ENCODE measurements at regions not wholly inside any gene's neighbourhood (a gene's known extent, or its start where the extent isn't known, plus 50 kb on each side); places are given as distances from the start of the nearest gene placed in this dataset.
"Not testable (repeated sequence)": the region's sequence is repeated elsewhere in the genome, so short reads cannot be mapped to it uniquely, and the experiment has no call there.

DNA sequence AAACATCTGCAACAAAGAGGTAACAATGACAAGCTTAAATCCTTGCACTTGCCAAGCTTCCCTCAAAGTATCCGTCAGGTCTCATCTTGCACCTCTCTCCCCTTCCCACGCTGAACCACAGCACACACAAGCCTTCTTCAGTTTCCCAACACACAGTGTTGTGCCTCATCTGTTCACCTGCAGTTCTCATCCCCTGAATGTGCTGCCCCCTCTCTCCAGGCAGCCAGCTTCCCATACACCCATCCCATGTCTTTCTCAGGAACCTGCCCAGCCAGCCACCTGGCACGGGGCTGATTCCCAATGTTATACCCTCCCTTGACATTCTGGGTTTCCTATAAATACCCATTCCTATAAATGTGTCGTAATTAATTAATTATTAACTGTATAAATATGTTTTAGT, 314.8 kb downstream of the PRELID2 start:
- H3K27me3 ChIP-seq (ENCODE audit: control insufficient read depth, insufficient read depth, low read length), result no peaks in the 10 kb centered on the region
- H3K36me3 Mint-ChIP-seq, result no peaks in the 10 kb centered on the region

DNA sequence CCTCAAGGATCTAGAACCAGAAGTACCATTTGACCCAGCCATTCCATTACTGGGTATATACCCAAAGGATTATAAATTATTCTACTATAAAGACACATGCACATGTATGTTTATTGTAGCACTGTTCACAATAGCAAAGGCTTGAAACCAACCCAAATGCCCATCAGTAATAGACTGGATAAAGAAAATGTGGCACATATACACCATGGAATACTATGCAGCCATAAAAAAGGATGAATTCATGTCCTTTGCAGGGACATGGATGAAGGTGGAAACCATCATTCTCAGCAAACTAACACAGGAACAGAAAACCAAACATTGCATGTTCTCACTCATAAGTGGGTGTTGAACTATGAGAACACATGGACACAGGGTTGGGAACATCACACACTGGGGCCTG, 317.6 kb downstream of the PRELID2 start:
- not testable (repeated sequence) for DNase-seq; H3K36me3 ChIP-seq (ENCODE audit: control insufficient read depth, insufficient read depth, low read length); H3K4me1 ChIP-seq (ENCODE audit: control insufficient read depth, insufficient read depth, low read length, poor library complexity, severe bottlenecking); ATAC-seq (ENCODE audit: low read depth in 2 of 2); H3K27ac ChIP-seq (ENCODE audit: insufficient read depth, low read length, poor library complexity, severe bottlenecking); H3K4me3 Mint-ChIP-seq; H3K27me3 Mint-ChIP-seq; H3K36me3 Mint-ChIP-seq; H3K27ac Mint-ChIP-seq; H3K4me3 ChIP-seq (ENCODE audit: low read depth, low read length); H3K4me1 Mint-ChIP-seq; H3K27me3 ChIP-seq (ENCODE audit: control insufficient read depth, insufficient read depth, low read length); H3K9me3 ChIP-seq (ENCODE audit: control insufficient read depth in 2 of 2, low read length in 2 of 2)
- peaks cover 0 to 24% (median 3%) of the 10 kb centered on the region in 7 donors for H3K9me3 Mint-ChIP-seq

More for the DNA sequence above, 314.8 kb downstream of the PRELID2 start:
- no peak overlapping the region for H3K27ac ChIP-seq (ENCODE audit: insufficient read depth, low read length, poor library complexity, severe bottlenecking)
- no peak for DNase-seq
- no peaks in the 10 kb centered on the region for H3K36me3 ChIP-seq (ENCODE audit: control insufficient read depth, insufficient read depth, low read length)
- Mint-ChIP-seq H3K9me3 (peaks cover 0 to 17% (median 2%) of the 10 kb centered on the region in 7 donors), H3K4me3 (no peak overlapping the region), H3K27me3 (no peaks in the 10 kb centered on the region), H3K4me1 (no peaks in the 10 kb centered on the region), H3K27ac (no peak overlapping the region)
- no peaks in the 10 kb centered on the region for H3K4me1 ChIP-seq (ENCODE audit: control insufficient read depth, insufficient read depth, low read length, poor library complexity, severe bottlenecking)
- no peak overlapping the region for H3K4me3 ChIP-seq (ENCODE audit: low read depth, low read length)
- ATAC-seq (ENCODE audit: low read depth in 2 of 2), result no peak
- H3K9me3 ChIP-seq (ENCODE audit: control insufficient read depth in 2 of 2, low read length in 2 of 2), result no peaks in the 10 kb centered on the region

DNA sequence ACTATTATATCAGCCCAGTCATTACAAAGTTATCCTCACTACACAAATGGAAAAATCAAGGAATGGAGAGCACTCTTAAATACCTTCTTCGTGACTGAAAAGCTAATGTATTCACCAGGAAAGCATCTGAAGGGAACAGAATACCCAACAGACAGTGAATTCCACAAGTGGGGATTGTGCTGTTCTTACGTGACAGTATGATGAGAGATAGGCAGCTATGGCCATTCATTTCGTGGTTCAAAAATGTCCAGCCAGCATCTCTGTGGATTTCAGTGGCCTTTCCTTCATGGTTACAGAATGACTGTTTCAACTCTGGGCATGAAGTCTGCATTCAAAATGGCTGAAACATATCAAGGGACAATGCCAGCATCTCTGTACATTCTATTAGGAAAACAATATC, 323.8 kb downstream of the PRELID2 start:
- H3K9me3 ChIP-seq (ENCODE audit: control insufficient read depth in 2 of 2, low read length in 2 of 2), result no peaks in the 10 kb centered on the region
- Mint-ChIP-seq H3K27ac (no peak overlapping the region), H3K4me3 (no peak overlapping the region), H3K9me3 (peaks cover 0 to 17% (median 2%) of the 10 kb centered on the region in 7 donors), H3K36me3 (no peaks in the 10 kb centered on the region), H3K27me3 (no peaks in the 10 kb centered on the region), H3K4me1 (no peaks in the 10 kb centered on the region)
- H3K36me3 ChIP-seq (ENCODE audit: control insufficient read depth, insufficient read depth, low read length), result no peaks in the 10 kb centered on the region
- ATAC-seq (ENCODE audit: low read depth in 2 of 2), result no peak
- no peaks in the 10 kb centered on the region for H3K27me3 ChIP-seq (ENCODE audit: control insufficient read depth, insufficient read depth, low read length)
- H3K4me1 ChIP-seq (ENCODE audit: control insufficient read depth, insufficient read depth, low read length, poor library complexity, severe bottlenecking), result no peaks in the 10 kb centered on the region
- no peak overlapping the region for H3K27ac ChIP-seq (ENCODE audit: insufficient read depth, low read length, poor library complexity, severe bottlenecking)
- no peak for DNase-seq
- H3K4me3 ChIP-seq (ENCODE audit: low read depth, low read length), result no peak overlapping the region

DNA sequence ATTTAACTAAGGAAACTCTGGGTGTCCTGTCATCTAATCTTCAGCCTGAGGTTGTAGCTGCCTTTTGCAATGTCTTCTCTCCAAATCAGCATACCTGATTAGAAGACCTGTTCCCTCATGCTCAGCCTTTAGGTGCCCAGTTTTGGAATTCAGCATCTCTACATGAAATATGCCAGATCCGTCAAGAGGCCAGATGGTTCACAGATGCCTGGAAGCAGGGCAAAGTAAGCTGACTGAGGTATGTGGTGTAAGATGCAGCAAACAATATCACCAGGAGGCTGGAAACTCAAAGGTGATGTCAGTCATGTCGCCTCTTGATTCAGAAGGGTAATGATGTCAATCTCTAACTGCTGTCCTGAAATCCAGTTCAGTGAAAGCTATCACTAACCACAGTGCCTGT, 324.4 kb downstream of the PRELID2 start:
- peaks cover 0 to 16% (median 2%) of the 10 kb centered on the region in 7 donors for H3K9me3 Mint-ChIP-seq
- no peaks in the 10 kb centered on the region for H3K36me3 ChIP-seq (ENCODE audit: control insufficient read depth, insufficient read depth, low read length)
- no peak overlapping the region for H3K4me3 ChIP-seq (ENCODE audit: low read depth, low read length)
- H3K4me3 Mint-ChIP-seq, result no peak overlapping the region
- no peak overlapping the region for H3K27ac ChIP-seq (ENCODE audit: insufficient read depth, low read length, poor library complexity, severe bottlenecking)
- H3K27ac Mint-ChIP-seq, result no peak overlapping the region
- H3K4me1 Mint-ChIP-seq, result no peaks in the 10 kb centered on the region
- DNase-seq (no peak), ATAC-seq (ENCODE audit: low read depth in 2 of 2) (no peak)
- H3K36me3 Mint-ChIP-seq, result no peaks in the 10 kb centered on the region
- no peaks in the 10 kb centered on the region for H3K4me1 ChIP-seq (ENCODE audit: control insufficient read depth, insufficient read depth, low read length, poor library complexity, severe bottlenecking)
- H3K27me3 Mint-ChIP-seq, result no peaks in the 10 kb centered on the region
- no peaks in the 10 kb centered on the region for H3K9me3 ChIP-seq (ENCODE audit: control insufficient read depth in 2 of 2, low read length in 2 of 2)
- no peaks in the 10 kb centered on the region for H3K27me3 ChIP-seq (ENCODE audit: control insufficient read depth, insufficient read depth, low read length)

DNA sequence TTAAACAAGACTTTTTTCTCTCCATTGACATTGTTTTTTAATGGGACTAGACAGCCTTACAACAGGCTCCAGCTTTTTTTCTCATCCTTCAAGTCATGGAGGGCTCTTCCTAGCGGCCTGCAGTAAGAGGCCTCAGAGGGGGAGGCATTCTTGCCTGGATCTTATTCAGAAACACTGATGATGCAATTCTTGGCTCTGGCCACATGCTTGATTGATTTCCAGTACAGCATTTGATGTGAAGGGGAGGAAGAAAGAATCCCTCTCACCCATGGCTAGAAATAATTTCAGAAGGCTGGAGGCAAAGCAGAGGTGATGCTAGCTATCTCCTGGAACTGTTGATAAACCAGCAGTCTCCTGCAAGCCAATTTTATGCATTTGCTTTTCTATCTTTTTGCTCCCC, 324.8 kb downstream of the PRELID2 start:
- H3K4me1 ChIP-seq (ENCODE audit: control insufficient read depth, insufficient read depth, low read length, poor library complexity, severe bottlenecking), result no peaks in the 10 kb centered on the region
- no peaks in the 10 kb centered on the region for H3K36me3 ChIP-seq (ENCODE audit: control insufficient read depth, insufficient read depth, low read length)
- no peaks in the 10 kb centered on the region for H3K9me3 ChIP-seq (ENCODE audit: control insufficient read depth in 2 of 2, low read length in 2 of 2)
- DNase-seq (no peak), ATAC-seq (ENCODE audit: low read depth in 2 of 2) (no peak)
- H3K27ac ChIP-seq (ENCODE audit: insufficient read depth, low read length, poor library complexity, severe bottlenecking), result no peak overlapping the region
- no peaks in the 10 kb centered on the region for H3K4me1 Mint-ChIP-seq
- H3K27me3 ChIP-seq (ENCODE audit: control insufficient read depth, insufficient read depth, low read length), result no peaks in the 10 kb centered on the region
- H3K27me3 Mint-ChIP-seq, result no peaks in the 10 kb centered on the region
- no peak overlapping the region for H3K27ac Mint-ChIP-seq
- H3K36me3 Mint-ChIP-seq, result no peaks in the 10 kb centered on the region
- no peak overlapping the region for H3K4me3 Mint-ChIP-seq
- H3K9me3 Mint-ChIP-seq, result peaks cover 0 to 11% (median 2%) of the 10 kb centered on the region in 7 donors
- H3K4me3 ChIP-seq (ENCODE audit: low read depth, low read length), result no peak overlapping the region

DNA sequence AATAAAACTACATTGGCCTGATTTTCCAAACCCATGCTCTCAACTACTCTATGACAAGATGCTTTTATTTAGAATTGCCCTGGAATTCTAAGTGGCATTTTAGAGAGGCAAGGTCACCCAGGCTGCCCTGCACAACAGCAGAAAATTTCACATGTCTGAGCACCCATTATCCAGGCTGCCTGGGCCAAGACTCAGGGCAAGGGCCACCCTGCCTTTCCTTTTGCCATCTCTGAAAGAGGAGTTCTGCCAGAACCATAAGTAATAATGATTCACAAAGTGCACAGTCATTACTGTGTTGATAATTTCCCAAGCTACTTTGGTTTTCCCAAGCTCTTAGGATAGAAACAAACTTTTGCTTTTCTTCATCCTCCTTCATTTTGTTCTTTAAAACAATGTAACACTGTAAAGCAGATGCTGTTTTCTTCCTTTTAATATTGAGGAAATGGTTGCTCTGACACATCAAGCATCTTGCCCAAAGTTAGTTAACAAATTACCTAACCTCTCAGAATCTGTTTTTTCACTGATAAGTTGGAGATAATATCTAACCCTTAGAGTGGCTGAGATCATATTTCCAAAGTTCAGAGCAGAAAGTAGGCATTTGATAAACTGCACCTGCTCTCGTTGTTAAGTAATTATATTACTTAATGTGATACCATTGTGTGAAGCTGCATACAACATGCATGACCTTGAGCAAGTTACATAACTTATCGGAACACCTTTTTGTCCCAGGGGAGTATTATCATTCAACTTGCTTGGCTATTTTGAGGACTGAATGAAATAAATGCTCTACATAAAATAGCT, 325.6 kb downstream of the PRELID2 start:
- no peaks in the 10 kb centered on the region for H3K27me3 Mint-ChIP-seq
- H3K4me3 Mint-ChIP-seq, result no peak overlapping the region
- H3K9me3 ChIP-seq (ENCODE audit: control insufficient read depth in 2 of 2, low read length in 2 of 2), result no peaks in the 10 kb centered on the region
- H3K36me3 Mint-ChIP-seq, result no peaks in the 10 kb centered on the region
- no peak overlapping the region for H3K4me3 ChIP-seq (ENCODE audit: low read depth, low read length)
- H3K27me3 ChIP-seq (ENCODE audit: control insufficient read depth, insufficient read depth, low read length), result no peaks in the 10 kb centered on the region
- DNase-seq (no peak), ATAC-seq (ENCODE audit: low read depth in 2 of 2) (no peak)
- H3K36me3 ChIP-seq (ENCODE audit: control insufficient read depth, insufficient read depth, low read length), result no peaks in the 10 kb centered on the region
- H3K4me1 ChIP-seq (ENCODE audit: control insufficient read depth, insufficient read depth, low read length, poor library complexity, severe bottlenecking), result no peaks in the 10 kb centered on the region
- H3K4me1 Mint-ChIP-seq, result no peaks in the 10 kb centered on the region
- no peak overlapping the region for H3K27ac ChIP-seq (ENCODE audit: insufficient read depth, low read length, poor library complexity, severe bottlenecking)
- no peak overlapping the region for H3K27ac Mint-ChIP-seq
- H3K9me3 Mint-ChIP-seq, result peaks cover 0 to 6% (median 3%) of the 10 kb centered on the region in 7 donors

DNA sequence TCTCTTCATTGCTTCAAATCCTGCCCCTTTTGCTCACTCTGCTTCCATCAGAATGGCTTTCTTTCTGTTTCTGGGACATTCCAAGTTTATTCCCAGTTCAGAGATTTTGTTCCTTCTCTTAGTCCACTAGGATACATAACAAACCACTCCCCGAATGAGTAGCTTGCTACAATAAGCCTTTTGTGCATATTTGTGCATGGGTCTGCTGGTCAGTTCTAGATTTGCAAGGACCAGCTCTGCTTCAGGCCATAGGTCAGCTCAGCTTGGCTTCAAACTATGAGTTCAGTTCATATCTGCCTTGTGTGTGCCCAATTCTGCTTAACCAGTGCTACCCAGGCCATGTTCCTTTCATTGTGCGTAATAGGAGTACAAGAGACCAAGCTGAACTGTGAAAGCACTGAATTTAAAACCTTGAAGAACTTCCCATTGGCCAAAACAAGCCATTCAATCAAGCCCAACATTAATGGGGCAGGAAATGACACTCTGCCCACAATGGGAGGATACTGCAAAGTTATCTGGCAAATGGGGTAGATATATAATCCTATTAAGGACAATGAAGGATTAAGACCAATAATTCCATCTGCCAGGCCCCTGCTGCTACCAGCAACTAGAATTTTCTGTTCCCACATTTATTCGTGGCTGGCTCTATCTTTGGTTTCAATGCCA, 328.8 kb downstream of the PRELID2 start:
- Mint-ChIP-seq H3K4me1 (no peaks in the 10 kb centered on the region), H3K27ac (no peak overlapping the region), H3K9me3 (peaks cover 0 to 4% (median 0%) of the 10 kb centered on the region in 7 donors), H3K36me3 (no peaks in the 10 kb centered on the region), H3K27me3 (no peaks in the 10 kb centered on the region), H3K4me3 (no peak overlapping the region)
- no peak overlapping the region for H3K4me3 ChIP-seq (ENCODE audit: low read depth, low read length)
- no peaks in the 10 kb centered on the region for H3K4me1 ChIP-seq (ENCODE audit: control insufficient read depth, insufficient read depth, low read length, poor library complexity, severe bottlenecking)
- no peaks in the 10 kb centered on the region for H3K36me3 ChIP-seq (ENCODE audit: control insufficient read depth, insufficient read depth, low read length)
- no peaks in the 10 kb centered on the region for H3K27me3 ChIP-seq (ENCODE audit: control insufficient read depth, insufficient read depth, low read length)
- no peaks in the 10 kb centered on the region for H3K9me3 ChIP-seq (ENCODE audit: control insufficient read depth in 2 of 2, low read length in 2 of 2)
- no peak overlapping the region for H3K27ac ChIP-seq (ENCODE audit: insufficient read depth, low read length, poor library complexity, severe bottlenecking)
- DNase-seq, result no peak
- no peak for ATAC-seq (ENCODE audit: low read depth in 2 of 2)

DNA sequence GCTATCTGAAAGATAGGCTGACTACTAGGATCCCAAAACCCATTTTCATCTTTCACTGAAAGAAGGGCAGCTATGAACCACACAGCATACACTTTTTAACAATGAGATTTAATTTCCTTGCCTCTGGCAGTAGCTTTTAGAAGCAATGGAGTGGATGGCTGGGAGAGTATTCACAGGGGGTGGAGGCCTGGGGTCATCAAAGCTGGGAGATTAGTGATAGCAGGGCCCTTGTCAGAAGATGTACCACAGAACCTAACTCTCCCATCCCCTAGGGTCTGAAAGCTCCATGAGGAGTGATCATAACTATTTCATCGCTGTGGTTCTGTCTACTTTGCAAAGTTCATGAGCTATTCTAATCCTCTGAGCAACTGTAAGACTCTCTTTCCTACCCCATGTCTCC, 332.2 kb downstream of the PRELID2 start:
- no peaks in the 10 kb centered on the region for H3K4me1 Mint-ChIP-seq
- H3K9me3 ChIP-seq (ENCODE audit: control insufficient read depth in 2 of 2, low read length in 2 of 2), result no peaks in the 10 kb centered on the region
- H3K4me3 Mint-ChIP-seq, result no peak overlapping the region
- H3K27ac Mint-ChIP-seq, result no peak overlapping the region
- no peak overlapping the region for H3K27ac ChIP-seq (ENCODE audit: insufficient read depth, low read length, poor library complexity, severe bottlenecking)
- H3K27me3 ChIP-seq (ENCODE audit: control insufficient read depth, insufficient read depth, low read length), result no peaks in the 10 kb centered on the region
- ATAC-seq (ENCODE audit: low read depth in 2 of 2) (no peak), DNase-seq (no peak)
- no peak overlapping the region for H3K4me3 ChIP-seq (ENCODE audit: low read depth, low read length)
- no peaks in the 10 kb centered on the region for H3K36me3 Mint-ChIP-seq
- H3K9me3 Mint-ChIP-seq, result peaks cover 0 to 3% (median 0%) of the 10 kb centered on the region in 7 donors
- H3K4me1 ChIP-seq (ENCODE audit: control insufficient read depth, insufficient read depth, low read length, poor library complexity, severe bottlenecking), result no peaks in the 10 kb centered on the region
- no peaks in the 10 kb centered on the region for H3K36me3 ChIP-seq (ENCODE audit: control insufficient read depth, insufficient read depth, low read length)
- no peaks in the 10 kb centered on the region for H3K27me3 Mint-ChIP-seq
